ENCODE measurements at regions not wholly inside any gene's neighbourhood (a gene's known extent, or its start where the extent isn't known, plus 50 kb on each side); places are given as distances from the start of the nearest gene placed in this dataset.

DNA sequence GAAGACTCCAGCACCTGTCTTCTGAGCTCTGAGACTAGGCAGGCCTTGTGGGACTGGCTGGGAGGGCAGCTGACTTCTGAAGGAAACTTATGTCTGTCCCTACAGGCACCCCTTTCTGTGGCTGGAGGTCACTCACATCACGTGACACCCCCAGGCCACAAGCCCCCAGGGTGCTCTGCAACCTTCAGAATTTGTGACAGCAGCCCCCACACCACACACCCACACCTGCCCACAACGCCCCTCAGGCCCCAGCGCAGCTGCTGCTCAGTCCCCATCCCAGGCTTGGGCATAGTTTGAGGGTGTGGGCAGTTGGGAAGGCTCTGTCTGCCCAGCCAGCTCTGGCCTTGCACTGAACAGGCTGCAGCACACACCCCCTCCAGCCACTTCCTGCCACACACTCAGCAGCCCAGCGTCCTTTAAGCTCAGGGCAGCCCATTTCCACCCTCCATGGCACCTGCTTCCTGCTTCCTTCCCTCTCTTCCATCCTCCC lies 80.0 kb upstream of the UNC5B start:
- TF ChIP-seq, protein P1, sequence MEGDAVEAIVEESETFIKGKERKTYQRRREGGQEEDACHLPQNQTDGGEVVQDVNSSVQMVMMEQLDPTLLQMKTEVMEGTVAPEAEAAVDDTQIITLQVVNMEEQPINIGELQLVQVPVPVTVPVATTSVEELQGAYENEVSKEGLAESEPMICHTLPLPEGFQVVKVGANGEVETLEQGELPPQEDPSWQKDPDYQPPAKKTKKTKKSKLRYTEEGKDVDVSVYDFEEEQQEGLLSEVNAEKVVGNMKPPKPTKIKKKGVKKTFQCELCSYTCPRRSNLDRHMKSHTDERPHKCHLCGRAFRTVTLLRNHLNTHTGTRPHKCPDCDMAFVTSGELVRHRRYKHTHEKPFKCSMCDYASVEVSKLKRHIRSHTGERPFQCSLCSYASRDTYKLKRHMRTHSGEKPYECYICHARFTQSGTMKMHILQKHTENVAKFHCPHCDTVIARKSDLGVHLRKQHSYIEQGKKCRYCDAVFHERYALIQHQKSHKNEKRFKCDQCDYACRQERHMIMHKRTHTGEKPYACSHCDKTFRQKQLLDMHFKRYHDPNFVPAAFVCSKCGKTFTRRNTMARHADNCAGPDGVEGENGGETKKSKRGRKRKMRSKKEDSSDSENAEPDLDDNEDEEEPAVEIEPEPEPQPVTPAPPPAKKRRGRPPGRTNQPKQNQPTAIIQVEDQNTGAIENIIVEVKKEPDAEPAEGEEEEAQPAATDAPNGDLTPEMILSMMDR (IDR thresholded peaks at IDR 0.05), result no peak
- no peak for TF ChIP-seq POLR2A (IDR thresholded peaks at IDR 0.05)
